H1 (cell line): ENCODE measurements at regions not wholly inside any gene's neighbourhood (a gene's known extent, or its start where the extent isn't known, plus 50 kb on each side); places are given as distances from the start of the nearest gene placed in this dataset.

Source experiments
- BACH1 ChIP-seq: IDR thresholded peaks from 2 replicates; pipeline ENCODE4 v1.6.1; 2012; ENCODE audit warnings: low read length, improper control_type of control experiment
- HDAC6 ChIP-seq: IDR thresholded peaks from one replicate; pipeline ENCODE4 v1.7.1; 2012; ENCODE audit warnings: low read depth, mild to moderate bottlenecking, inconsistent platforms, low read length, moderate library complexity
- KDM1A ChIP-seq: fragments of 200-600, 300-600 bp; sonication (generic); IDR thresholded peaks from 2 replicates; pipeline ENCODE4 v1.7.1; 2016; ENCODE audit warnings: mild to moderate bottlenecking, low read length, borderline replicate concordance
- POU5F1 ChIP-seq: IDR thresholded peaks from 2 replicates; pipeline ENCODE4 v1.6.1; 2011; ENCODE audit warnings: low read depth, mild to moderate bottlenecking, low read length, moderate library complexity
- SAP30 ChIP-seq: fragments of 300-600 bp; sonication (generic); IDR thresholded peaks from 2 replicates; pipeline ENCODE4 v1.7.1; 2012; ENCODE audit warnings: low read length, moderate library complexity, mild to moderate bottlenecking, inconsistent platforms; ENCODE audit not compliant: insufficient read depth, insufficient replicate concordance
- SIX5 ChIP-seq: IDR thresholded peaks from 2 replicates; pipeline ENCODE4 v1.6.1; 2011; ENCODE audit warnings: mild to moderate bottlenecking, low read depth, low read length
- TEAD4 ChIP-seq: IDR thresholded peaks from 2 replicates; pipeline ENCODE4 v1.6.1; 2012; ENCODE audit warnings: low read depth, low read length, inconsistent platforms, mixed read lengths
- TF ChIP-seq, protein P1 (sequence below): fragments of 300-600 bp; sonication (generic); IDR thresholded peaks from 2 replicates; pipeline ENCODE4 v1.7.1; 2012; ENCODE audit warnings: low read length, moderate library complexity, mild to moderate bottlenecking, inconsistent platforms; ENCODE audit not compliant: insufficient replicate concordance

DNA sequence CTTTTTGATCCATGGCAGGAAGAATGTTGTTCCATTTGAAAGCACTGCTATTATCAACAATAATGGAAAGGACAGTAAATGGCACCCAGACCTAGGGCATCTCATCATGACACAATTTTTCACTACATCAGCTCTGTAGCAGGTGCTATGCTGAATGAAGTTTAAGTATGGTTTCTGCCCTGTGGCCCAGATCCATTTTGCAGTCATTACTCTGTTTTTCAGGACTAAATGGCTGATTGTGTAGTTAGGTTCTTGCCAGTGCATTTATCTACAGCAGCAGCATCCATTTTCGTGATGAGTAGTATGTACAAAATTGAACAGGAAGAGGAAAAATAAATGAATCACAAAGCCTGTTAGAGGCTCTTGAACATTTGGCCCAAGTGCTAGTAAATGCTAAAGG lies 270.5 kb upstream of the CD180 start (continued):
- TF ChIP-seq, protein P1, sequence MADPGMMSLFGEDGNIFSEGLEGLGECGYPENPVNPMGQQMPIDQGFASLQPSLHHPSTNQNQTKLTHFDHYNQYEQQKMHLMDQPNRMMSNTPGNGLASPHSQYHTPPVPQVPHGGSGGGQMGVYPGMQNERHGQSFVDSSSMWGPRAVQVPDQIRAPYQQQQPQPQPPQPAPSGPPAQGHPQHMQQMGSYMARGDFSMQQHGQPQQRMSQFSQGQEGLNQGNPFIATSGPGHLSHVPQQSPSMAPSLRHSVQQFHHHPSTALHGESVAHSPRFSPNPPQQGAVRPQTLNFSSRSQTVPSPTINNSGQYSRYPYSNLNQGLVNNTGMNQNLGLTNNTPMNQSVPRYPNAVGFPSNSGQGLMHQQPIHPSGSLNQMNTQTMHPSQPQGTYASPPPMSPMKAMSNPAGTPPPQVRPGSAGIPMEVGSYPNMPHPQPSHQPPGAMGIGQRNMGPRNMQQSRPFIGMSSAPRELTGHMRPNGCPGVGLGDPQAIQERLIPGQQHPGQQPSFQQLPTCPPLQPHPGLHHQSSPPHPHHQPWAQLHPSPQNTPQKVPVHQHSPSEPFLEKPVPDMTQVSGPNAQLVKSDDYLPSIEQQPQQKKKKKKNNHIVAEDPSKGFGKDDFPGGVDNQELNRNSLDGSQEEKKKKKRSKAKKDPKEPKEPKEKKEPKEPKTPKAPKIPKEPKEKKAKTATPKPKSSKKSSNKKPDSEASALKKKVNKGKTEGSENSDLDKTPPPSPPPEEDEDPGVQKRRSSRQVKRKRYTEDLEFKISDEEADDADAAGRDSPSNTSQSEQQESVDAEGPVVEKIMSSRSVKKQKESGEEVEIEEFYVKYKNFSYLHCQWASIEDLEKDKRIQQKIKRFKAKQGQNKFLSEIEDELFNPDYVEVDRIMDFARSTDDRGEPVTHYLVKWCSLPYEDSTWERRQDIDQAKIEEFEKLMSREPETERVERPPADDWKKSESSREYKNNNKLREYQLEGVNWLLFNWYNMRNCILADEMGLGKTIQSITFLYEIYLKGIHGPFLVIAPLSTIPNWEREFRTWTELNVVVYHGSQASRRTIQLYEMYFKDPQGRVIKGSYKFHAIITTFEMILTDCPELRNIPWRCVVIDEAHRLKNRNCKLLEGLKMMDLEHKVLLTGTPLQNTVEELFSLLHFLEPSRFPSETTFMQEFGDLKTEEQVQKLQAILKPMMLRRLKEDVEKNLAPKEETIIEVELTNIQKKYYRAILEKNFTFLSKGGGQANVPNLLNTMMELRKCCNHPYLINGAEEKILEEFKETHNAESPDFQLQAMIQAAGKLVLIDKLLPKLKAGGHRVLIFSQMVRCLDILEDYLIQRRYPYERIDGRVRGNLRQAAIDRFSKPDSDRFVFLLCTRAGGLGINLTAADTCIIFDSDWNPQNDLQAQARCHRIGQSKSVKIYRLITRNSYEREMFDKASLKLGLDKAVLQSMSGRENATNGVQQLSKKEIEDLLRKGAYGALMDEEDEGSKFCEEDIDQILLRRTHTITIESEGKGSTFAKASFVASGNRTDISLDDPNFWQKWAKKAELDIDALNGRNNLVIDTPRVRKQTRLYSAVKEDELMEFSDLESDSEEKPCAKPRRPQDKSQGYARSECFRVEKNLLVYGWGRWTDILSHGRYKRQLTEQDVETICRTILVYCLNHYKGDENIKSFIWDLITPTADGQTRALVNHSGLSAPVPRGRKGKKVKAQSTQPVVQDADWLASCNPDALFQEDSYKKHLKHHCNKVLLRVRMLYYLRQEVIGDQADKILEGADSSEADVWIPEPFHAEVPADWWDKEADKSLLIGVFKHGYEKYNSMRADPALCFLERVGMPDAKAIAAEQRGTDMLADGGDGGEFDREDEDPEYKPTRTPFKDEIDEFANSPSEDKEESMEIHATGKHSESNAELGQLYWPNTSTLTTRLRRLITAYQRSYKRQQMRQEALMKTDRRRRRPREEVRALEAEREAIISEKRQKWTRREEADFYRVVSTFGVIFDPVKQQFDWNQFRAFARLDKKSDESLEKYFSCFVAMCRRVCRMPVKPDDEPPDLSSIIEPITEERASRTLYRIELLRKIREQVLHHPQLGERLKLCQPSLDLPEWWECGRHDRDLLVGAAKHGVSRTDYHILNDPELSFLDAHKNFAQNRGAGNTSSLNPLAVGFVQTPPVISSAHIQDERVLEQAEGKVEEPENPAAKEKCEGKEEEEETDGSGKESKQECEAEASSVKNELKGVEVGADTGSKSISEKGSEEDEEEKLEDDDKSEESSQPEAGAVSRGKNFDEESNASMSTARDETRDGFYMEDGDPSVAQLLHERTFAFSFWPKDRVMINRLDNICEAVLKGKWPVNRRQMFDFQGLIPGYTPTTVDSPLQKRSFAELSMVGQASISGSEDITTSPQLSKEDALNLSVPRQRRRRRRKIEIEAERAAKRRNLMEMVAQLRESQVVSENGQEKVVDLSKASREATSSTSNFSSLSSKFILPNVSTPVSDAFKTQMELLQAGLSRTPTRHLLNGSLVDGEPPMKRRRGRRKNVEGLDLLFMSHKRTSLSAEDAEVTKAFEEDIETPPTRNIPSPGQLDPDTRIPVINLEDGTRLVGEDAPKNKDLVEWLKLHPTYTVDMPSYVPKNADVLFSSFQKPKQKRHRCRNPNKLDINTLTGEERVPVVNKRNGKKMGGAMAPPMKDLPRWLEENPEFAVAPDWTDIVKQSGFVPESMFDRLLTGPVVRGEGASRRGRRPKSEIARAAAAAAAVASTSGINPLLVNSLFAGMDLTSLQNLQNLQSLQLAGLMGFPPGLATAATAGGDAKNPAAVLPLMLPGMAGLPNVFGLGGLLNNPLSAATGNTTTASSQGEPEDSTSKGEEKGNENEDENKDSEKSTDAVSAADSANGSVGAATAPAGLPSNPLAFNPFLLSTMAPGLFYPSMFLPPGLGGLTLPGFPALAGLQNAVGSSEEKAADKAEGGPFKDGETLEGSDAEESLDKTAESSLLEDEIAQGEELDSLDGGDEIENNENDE = no peak
- TF ChIP-seq BACH1 (no peak), SIX5 (no peak), HDAC6 (no peak), TEAD4 (no peak), KDM1A (no peak), POU5F1 (no peak), SAP30 (no peak)
